BJ (cell line): ENCODE measurements at regions not wholly inside any gene's neighbourhood (a gene's known extent, or its start where the extent isn't known, plus 50 kb on each side); places are given as distances from the start of the nearest gene placed in this dataset.
A peak's percentile ranks its signal among the peaks of the same experiment; 100 is the strongest.

Source experiments
- CTCF ChIA-PET: fragments of 350-600 bp; formaldehyde crosslinking; extraction: SDS; loops from one replicate; lab custom pipeline; 2021; ENCODE audit warnings: antibody characterized with exemption, inconsistent platforms; lab: Yijun Ruan, JAX
- POLR2A ChIA-PET: fragments of 300-600 bp; sonication (Branson Sonifier 250); formaldehyde crosslinking; extraction: SDS; loops from one replicate; lab custom pipeline; 2021; ENCODE audit warnings: antibody characterized with exemption; lab: Charles Lee
- DNase-seq: peaks from one replicate; pipeline ENCODE4 v3.0.0-alpha.2; 2011; ENCODE audit warnings: low read depth
- H3K27me3 ChIP-seq: 2 replicates; pipeline ENCODE4 v1.6.0; 2011; ENCODE audit warnings: low read length; ENCODE audit not compliant: control insufficient read depth, insufficient read depth
- H3K36me3 ChIP-seq: 2 replicates; pipeline ENCODE4 v1.5.1; 2011; ENCODE audit warnings: low read length; ENCODE audit not compliant: control insufficient read depth, insufficient read depth
- H3K4me3 ChIP-seq: 2 replicates; pipeline ENCODE4 v1.5.1; 2011; ENCODE audit warnings: low read depth, mild to moderate bottlenecking, control low read depth, low read length
- CTCF ChIP-seq: IDR thresholded peaks from 2 replicates; pipeline ENCODE4 v1.5.1; 2011; ENCODE audit warnings: low read depth, mild to moderate bottlenecking, control low read depth, inconsistent platforms, low read length, moderate library complexity; ENCODE audit not compliant: insufficient read depth

- no peak for TF ChIP-seq CTCF
- no peaks in the 10 kb centered on the region for H3K27me3 ChIP-seq
- H3K36me3 ChIP-seq = no peaks in the 10 kb centered on the region
- DNase-seq = no peak
- H3K4me3 ChIP-seq = no peak overlapping the region
- POLR2A ChIA-PET = no interaction called here
- CTCF ChIA-PET = interaction anchor here (0.7 to 1.2 kb wide), 3 partner anchors 12 to 240 kb away, joined by 3 read pairs; no protein-coding TSS in a partner anchor
Observed at GRCh38 chr13:76638882-76639281, 247.3 kb downstream of the KCTD12 start.

- H3K36me3 ChIP-seq = no peaks in the 10 kb centered on the region
- POLR2A ChIA-PET = no interaction called here
- DNase-seq = no peak
- no peak overlapping the region for H3K4me3 ChIP-seq
- no peaks in the 10 kb centered on the region for H3K27me3 ChIP-seq
- TF ChIP-seq CTCF = no peak
- CTCF ChIA-PET = interaction anchor here (0.8 kb wide), 1 partner anchor 241 kb away, joined by 3 read pairs; no protein-coding TSS in a partner anchor
Observed at GRCh38 chr13:76638181-76638580, 248.0 kb downstream of the KCTD12 start.

GRCh38 chr13:76637641-76638141, 248.5 kb downstream of the KCTD12 start:
- Histone ChIP-seq H3K36me3 (no peaks in the 10 kb centered on the region), H3K4me3 (no peak overlapping the region), H3K27me3 (no peaks in the 10 kb centered on the region)
- TF ChIP-seq CTCF = no peak
- CTCF ChIA-PET = no interaction called here
- POLR2A ChIA-PET = interaction anchor here (0.6 kb wide), 1 partner anchor 28 kb away, joined by 3 read pairs; no protein-coding TSS in a partner anchor
- DNase-seq = peak; percentile 71

- CTCF ChIA-PET = interaction anchor here (1.0 kb wide), 1 partner anchor 259 kb away, joined by 3 read pairs; no protein-coding TSS in a partner anchor
Observed at GRCh38 chr13:76636829-76637228, 249.4 kb downstream of the KCTD12 start.

More at GRCh38 chr13:76636829-76637228, 249.4 kb downstream of the KCTD12 start:
- POLR2A ChIA-PET = interaction anchor here (0.6 kb wide), 1 partner anchor 29 kb away, joined by 3 read pairs; no protein-coding TSS in a partner anchor
- Histone ChIP-seq H3K4me3 (no peak overlapping the region), H3K27me3 (no peaks in the 10 kb centered on the region), H3K36me3 (no peaks in the 10 kb centered on the region)
- no peak for DNase-seq
- no peak for TF ChIP-seq CTCF
